Hematopoietic multipotent progenitor cell treated with erythropoietin and hydrocortisone succinate and interleukin-3 and kit ligand, for 8 days (in vitro differentiated cells): ENCODE measurements at regions not wholly inside any gene's neighbourhood (a gene's known extent, or its start where the extent isn't known, plus 50 kb on each side); places are given as distances from the start of the nearest gene placed in this dataset.
"Not testable (repeated sequence)": the region's sequence is repeated elsewhere in the genome, so short reads cannot be mapped to it uniquely, and the experiment has no call there.

Experiments
- DNase-seq: peaks from one replicate; pipeline ENCODE4 v3.0.0-alpha.2; 2015

- DNase-seq, result no peak
These were observed 495.0 kb upstream of the NRSN1 start for GRCh38 chr6:23630726-23631635.

DNA sequence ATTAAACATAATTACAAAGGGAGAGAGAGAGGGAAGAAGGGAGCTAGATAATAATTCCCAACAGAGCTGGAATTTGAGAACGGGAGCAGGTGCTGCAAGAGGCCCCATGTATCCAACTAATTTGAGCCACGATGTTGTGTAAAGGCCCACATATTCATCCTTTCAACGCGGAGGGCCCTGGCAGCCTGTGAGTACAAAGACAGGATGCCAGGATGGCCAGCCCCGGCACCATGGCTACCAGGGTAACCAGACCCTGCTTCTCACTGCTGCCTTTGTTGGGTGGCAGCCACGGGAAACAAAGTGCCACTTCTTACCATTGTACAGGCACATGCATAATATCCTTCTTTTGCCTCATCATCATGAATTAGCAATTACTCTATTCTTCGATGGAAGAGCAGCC is 492.0 kb upstream of the NRSN1 start:
- no peak for DNase-seq

- no peak for DNase-seq
These were observed 490.9 kb upstream of the NRSN1 start for GRCh38 chr6:23635150-23635549.

DNA sequence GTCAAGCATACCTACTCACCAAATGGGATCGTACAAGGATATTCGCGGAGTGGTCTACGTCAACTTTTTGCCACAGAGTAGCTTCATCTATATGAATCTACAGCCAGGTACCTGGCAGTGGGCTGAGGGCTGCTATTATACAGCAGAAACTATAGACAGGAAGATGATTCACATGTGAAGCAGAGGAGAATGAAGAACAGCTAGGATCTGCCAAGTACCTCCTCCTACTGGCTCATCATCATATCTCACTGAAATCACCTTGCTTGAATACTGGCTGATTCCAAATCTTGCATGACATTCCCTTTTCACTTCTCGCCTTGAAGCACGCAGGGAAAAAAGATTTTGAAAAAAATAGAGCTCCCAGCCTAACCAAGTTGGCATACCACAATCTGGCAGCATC is 488.7 kb upstream of the NRSN1 start:
- DNase-seq, result no peak

GRCh38 chr6:23642849-23643248 is 483.2 kb upstream of the NRSN1 start:
- DNase-seq, result no peak

GRCh38 chr6:23647045-23647444 is 479.0 kb upstream of the NRSN1 start:
- no peak for DNase-seq

GRCh38 chr6:23650676-23651075 is 475.3 kb upstream of the NRSN1 start:
- DNase-seq, result no peak

- no peak for DNase-seq
These were observed 471.3 kb upstream of the NRSN1 start for GRCh38 chr6:23654745-23655144.

GRCh38 chr6:23655525-23655924 is 470.5 kb upstream of the NRSN1 start:
- no peak for DNase-seq

DNA sequence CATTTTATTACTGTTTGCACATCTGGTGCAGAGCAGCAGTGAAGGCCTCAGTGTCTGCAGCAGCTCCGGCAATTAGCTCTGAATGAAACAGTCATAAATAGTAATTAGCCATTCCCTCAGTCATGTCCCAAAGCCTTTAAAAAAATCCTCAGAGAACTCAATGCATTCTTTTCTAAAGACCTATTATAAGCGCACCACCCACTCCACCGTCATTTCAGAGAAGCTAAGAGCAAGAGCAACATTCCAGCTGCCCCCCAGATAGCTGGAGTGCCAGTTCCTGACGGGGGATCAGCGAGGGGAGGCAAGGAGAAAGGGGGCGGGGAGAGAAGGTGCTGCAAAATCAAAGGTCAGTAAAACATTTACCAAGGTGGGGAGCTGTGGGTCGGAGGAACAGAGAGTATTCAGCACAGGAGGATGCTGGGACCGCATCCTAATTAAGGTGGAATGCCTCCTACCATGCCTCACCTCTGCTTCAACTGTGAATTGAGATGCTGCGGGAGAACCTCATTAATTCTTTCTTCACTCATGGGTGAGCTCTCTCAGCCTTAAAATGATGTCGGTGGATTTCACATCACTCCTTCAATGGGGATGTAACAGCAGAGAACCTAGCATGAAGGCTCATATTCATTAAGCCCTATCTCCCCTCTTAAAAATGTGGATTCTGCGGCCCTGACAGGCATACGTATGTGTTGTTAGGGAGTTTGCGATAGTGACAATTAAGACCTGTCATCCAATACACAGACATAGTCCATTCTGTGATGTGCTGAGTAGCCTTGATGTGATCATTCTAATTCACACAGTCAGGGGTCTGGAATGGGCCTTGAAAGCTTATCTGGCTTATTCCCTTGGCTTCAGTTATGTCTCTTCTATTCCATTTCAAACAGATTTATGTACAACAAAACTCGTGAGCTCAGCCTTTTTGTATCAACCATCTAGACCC is 469.5 kb upstream of the NRSN1 start:
- no peak for DNase-seq

DNA sequence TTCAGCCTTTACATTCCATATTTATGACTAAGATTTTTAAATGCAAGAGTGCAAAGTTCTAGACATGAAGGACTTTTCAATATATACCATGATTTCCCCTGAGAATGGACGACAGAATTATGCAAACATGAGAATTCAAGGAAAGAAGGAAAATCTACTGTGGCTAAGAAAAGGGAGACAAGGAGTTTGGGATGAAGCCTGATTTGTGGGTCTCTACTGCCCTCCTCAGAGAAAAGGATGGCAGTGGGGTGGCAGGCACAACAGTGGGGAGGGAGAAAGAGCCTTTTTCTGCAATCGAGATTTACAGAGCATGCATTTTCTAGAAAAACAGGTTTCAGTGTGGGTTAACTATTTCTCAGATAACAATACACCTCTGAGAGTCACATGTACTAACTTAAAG is 466.9 kb upstream of the NRSN1 start:
- DNase-seq, result no peak

DNA sequence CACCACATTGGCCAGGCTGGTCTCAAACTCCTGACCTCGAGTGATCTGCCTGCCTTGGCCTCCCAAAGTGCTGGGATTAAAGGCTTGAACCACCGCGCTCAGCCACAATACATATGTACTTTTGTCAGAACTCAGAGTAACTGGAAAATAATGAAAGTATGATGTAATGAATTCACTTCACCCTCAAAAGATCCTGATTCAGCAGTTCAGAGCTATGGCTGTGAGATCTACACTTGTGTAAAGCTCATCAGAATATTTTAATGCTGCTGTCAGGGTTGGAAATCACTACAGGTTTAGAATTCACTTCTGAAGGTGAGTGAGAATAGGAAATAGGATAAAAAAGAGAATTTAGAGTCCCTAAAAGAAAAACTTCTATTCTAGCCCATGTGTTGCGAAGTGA is 464.5 kb upstream of the NRSN1 start:
- no peak for DNase-seq

DNA sequence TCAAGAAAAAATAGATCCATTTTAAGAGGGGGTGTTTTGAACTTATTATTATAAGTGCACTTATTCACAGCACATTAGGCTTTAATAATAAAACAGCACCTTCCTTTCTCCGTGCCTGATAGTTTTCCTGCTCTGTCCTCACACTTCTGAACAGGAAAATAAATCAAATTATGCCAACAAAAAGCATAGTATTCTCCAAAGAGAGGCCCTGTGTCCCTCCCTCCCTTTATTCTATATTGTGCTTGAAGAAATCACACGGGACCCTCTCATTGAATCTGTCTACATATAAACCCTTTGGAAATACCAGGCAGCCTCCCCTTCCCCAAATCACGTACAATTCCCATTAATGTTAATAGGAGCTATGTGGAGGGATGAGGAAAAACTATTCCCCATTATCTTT is 462.9 kb upstream of the NRSN1 start:
- DNase-seq, result no peak

GRCh38 chr6:23663652-23664051 is 462.4 kb upstream of the NRSN1 start:
- no peak for DNase-seq

DNA sequence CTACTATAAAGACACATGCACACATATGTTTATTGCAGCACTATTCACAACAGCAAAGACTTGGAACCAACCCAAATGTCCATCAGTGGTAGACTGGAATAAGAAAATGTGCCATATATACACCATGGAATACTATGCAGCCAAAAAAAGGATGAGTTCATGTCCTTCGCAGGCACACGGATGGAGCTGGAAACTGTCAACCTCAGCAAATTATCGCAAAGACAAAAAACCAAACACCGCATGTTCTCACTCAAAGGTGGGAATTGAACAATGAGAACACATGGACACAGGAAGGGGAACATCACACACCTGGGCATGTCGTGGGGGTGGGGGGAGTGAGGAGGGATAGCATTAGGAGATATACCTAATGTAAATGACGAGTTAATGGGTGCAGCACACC is 460.1 kb upstream of the NRSN1 start:
- not testable (repeated sequence) for DNase-seq

- no peak for DNase-seq
These were observed 453.3 kb upstream of the NRSN1 start for GRCh38 chr6:23672737-23673136.

DNA sequence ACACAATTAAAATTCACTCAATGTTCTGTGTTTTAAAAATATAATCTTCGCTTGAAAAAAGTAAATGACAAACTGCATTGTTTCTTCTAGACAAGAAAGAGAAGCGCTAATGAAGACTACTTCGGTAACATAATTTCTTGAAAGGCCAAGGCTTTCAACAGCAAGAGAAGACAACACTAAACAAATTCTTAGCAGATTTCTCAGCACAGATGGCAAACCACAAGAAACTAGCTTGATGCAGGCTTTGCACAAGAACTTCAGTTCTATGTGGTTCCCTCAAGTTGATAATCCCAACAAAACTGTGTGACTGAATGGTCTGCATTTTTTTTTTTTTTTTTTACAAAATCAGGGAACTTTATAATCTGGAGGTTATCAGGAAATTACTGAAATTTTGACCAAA is 447.4 kb upstream of the NRSN1 start:
- no peak for DNase-seq

DNA sequence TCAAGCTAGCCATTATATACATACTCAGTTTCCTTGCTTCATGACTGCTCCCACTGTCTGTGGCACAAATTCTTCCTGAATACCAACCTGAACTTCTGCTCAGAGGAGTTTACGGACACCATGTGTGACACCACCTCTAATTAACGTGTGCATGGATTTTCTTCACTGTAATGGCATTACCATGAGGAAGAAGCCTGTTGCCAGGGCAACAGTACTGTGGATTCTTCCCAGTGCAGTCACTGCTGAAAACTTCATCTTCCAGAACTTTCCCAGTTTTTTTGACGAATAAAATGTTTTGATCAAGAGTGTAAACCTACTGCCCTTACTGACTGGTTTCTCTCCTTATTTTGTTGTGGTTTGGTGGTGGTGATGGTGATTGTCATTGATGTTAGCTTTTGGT is 444.3 kb upstream of the NRSN1 start:
- DNase-seq, result no peak

DNA sequence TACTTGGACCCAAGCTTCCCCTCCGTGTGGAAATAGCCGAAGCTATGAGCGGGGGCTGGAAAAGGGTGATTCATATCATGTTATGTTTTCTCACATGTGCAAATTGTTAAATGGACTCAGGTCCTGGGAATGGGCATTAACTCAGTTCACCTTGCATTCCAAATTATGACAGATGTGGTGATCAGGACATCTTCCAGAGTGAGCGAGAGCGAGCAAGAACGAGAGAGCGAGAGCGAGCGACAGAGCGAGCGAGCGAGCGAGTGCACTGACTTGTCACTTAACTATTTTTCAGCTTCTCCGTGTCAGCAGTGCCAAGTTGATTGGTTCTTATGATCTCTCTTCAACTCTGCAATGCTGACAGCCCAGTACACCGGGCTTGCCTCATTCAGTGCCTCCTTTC is 437.4 kb upstream of the NRSN1 start:
- no peak for DNase-seq

- DNase-seq, result no peak
These were observed 435.5 kb upstream of the NRSN1 start for GRCh38 chr6:23690453-23691049.

DNA sequence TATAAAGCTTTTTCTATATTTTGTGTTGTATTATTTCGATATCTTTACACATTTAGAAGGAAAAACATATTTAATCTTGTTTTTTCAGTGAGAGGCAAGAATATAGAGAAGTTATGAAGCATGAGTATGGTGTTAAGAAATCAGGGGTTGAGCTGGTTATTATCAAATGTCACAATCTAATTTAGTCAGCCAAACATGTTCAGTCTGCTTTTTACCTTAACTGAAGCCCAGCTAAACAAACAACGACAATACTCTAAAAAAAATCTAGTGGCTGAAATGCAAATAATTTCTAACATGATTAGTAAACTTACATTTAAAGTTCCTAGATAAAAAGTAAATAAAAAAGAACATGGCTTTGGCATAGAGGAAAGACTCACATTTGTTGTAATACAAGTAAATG is 433.8 kb upstream of the NRSN1 start:
- no peak for DNase-seq

DNA sequence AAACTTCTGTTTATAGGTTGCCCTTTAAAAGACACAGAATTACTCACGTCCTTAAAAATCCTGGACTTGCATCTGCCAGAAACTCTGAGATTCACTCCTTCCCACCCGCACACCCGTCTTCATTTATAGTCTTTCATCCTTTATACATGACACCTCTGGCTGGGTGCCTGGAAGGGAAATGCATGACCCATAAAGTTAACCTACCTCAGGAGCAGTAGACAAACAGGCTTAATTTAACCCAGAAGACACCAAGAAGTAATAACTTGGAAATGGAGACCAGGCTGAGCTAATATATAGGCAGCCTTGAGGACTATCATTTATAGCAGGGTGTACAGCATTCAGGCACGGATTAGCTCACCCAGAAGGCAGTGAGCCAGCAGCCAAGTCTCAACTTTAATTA is 429.0 kb upstream of the NRSN1 start:
- DNase-seq, result no peak

- DNase-seq, result no peak
These were observed 421.4 kb upstream of the NRSN1 start for GRCh38 chr6:23704479-23705052.
